ENCODE measurements at regions not wholly inside any gene's neighbourhood (a gene's known extent, or its start where the extent isn't known, plus 50 kb on each side); places are given as distances from the start of the nearest gene placed in this dataset.

GRCh38 chr21:36239585-36239984 is 80.4 kb upstream of the MORC3 start:
- H3K9me3 ChIP-seq (ENCODE audit: low read length) = no peaks in the 10 kb centered on the region
- 92% methylated on average over 19 of the region's 20 CpGs for WGBS (ENCODE audit: low lambda C conversion rate)
- no peak overlapping the region for H2AFZ ChIP-seq (ENCODE audit: low read length)
- no peaks in the 10 kb centered on the region; a peak in 1 of 5 replicates for H3K36me3 ChIP-seq (replicated peaks in 1 of 2; ENCODE audit: control insufficient read depth in 1 of 2, insufficient read depth in 2 of 2, low read length in 2 of 2)
- FAIRE-seq (no peak), DNase-seq (ENCODE audit: low spot score) (no peak), ATAC-seq (no peak)
- H3K27ac ChIP-seq (ENCODE audit: extremely low read length, insufficient read depth, low read length) = no peak overlapping the region
- no peak overlapping the region for H3K4me2 ChIP-seq (ENCODE audit: low read depth, low read length)
- ChIA-PET CTCF (ENCODE audit: low intra/inter-chr PET ratio, low total read pairs) (no interaction called here), POLR2A (no interaction called here)
- H3K4me1 ChIP-seq (ENCODE audit: insufficient read depth, low read length) = peaks cover 18% of the 10 kb centered on the region
- TF ChIP-seq ZXDC (CRISPR knock-in tag; IDR thresholded peaks at IDR 0.05) = no peak
- no peak for TF ChIP-seq NFYC (CRISPR knock-in tag; IDR thresholded peaks at IDR 0.05)
- no peak for TF ChIP-seq ZBTB21 (CRISPR knock-in tag; IDR thresholded peaks at IDR 0.05)
- TF ChIP-seq ZNF205 (CRISPR knock-in tag; IDR thresholded peaks at IDR 0.05) = no peak
- no peak for TF ChIP-seq SP140L (CRISPR knock-in tag; IDR thresholded peaks at IDR 0.05; ENCODE audit: borderline replicate concordance)
- no peak for TF ChIP-seq ZNF564 (CRISPR knock-in tag; IDR thresholded peaks at IDR 0.05)
- TF ChIP-seq ZNF343 (CRISPR knock-in tag; IDR thresholded peaks at IDR 0.05) = no peak
- TF ChIP-seq RBM22 (optimal IDR thresholded peaks at IDR 0.05; ENCODE audit: low read length) = no peak
- intact Hi-C loops (cut with micrococcal nuclease; ENCODE audit: unreplicated experiment) = no loop called here
- in situ Hi-C loops (cut with HindIII; ENCODE audit: extremely low pct_ligation_motif_present, low pct_unique_long_range_greater_than_20kb) = no loop called here
- H3K4me3 ChIP-seq (replicated peaks in 1 of 3; ENCODE audit: insufficient read depth in 1 of 3, low read depth in 2 of 3, low read length in 3 of 3) = no peak overlapping the region
- peaks cover under 1% of the 10 kb centered on the region; the same call in 1 of the 2 replicates for H4K20me1 ChIP-seq (ENCODE audit: insufficient read depth, low read length)
- BruUV-seq (replicated peaks) = no TSS peak
- H3K9ac ChIP-seq (ENCODE audit: insufficient read depth, low read depth, low read length) = no peak overlapping the region
- no peaks in the 10 kb centered on the region for H3K79me2 ChIP-seq (ENCODE audit: insufficient read depth, low read length)
- H3K27me3 ChIP-seq (ENCODE audit: control insufficient read depth in 1 of 2, insufficient read depth in 2 of 2, low read length in 2 of 2) = no peaks in the 10 kb centered on the region

Data from HepG2 (cell line).